HEK293T (cell line): ENCODE measurements at regions not wholly inside any gene's neighbourhood (a gene's known extent, or its start where the extent isn't known, plus 50 kb on each side); places are given as distances from the start of the nearest gene placed in this dataset.

ENCODE experiments used
- CTCF ChIA-PET: fragments of 350-600 bp; formaldehyde crosslinking; extraction: SDS; loops from one replicate; lab custom pipeline; 2021; ENCODE audit warnings: antibody characterized with exemption, inconsistent platforms; lab: Yijun Ruan, JAX
- POLR2A ChIA-PET: fragments of 350-600 bp; formaldehyde crosslinking; extraction: SDS; loops from one replicate; lab custom pipeline; 2020; ENCODE audit warnings: antibody characterized with exemption, inconsistent platforms; lab: Yijun Ruan, JAX
- DNase-seq: peaks from one replicate; pipeline ENCODE4 v3.0.0; 2012; ENCODE audit warnings: mixed read lengths; ENCODE audit errors: extremely low spot score
- ARNT ChIP-seq: fragments of 450-650 bp; IDR thresholded peaks from 2 replicates; pipeline ENCODE4 v1.6.1; 2017; ENCODE audit warnings: mild to moderate bottlenecking
- BHLHE40 ChIP-seq: fragments of 450-650 bp; IDR thresholded peaks from 2 replicates; pipeline ENCODE4 v1.6.1; 2016; ENCODE audit warnings: mild to moderate bottlenecking, moderate library complexity, borderline replicate concordance
- CTBP1 ChIP-seq: fragments of 450-650 bp; IDR thresholded peaks from 2 replicates; pipeline ENCODE4 v1.6.1; 2016; ENCODE audit warnings: borderline replicate concordance
- ELF4 ChIP-seq: fragments of 450-650 bp; IDR thresholded peaks from 2 replicates; pipeline ENCODE4 v1.6.1; 2017; ENCODE audit warnings: antibody characterized with exemption
- FOXA1 ChIP-seq: fragments of 450-650 bp; IDR thresholded peaks from 2 replicates; pipeline ENCODE4 v1.6.1; 2016; ENCODE audit warnings: mild to moderate bottlenecking
- FOXK2 ChIP-seq: fragments of 450-650 bp; IDR thresholded peaks from 2 replicates; pipeline ENCODE4 v1.6.1; 2016; ENCODE audit warnings: mild to moderate bottlenecking
- FOXM1 ChIP-seq: fragments of 450-650 bp; IDR thresholded peaks from 2 replicates; pipeline ENCODE4 v1.6.1; 2017; ENCODE audit warnings: mild to moderate bottlenecking, borderline replicate concordance
- HDGF ChIP-seq: fragments of 450-650 bp; IDR thresholded peaks from 2 replicates; pipeline ENCODE4 v1.6.1; 2017; ENCODE audit warnings: antibody characterized with exemption, borderline replicate concordance
- L3MBTL2 ChIP-seq: fragments of 450-650 bp; conservative IDR thresholded peaks from 2 replicates; pipeline ENCODE4 v1.6.1; 2016; ENCODE audit warnings: mild to moderate bottlenecking
- LEF1 ChIP-seq: fragments of 450-650 bp; IDR thresholded peaks from 2 replicates; pipeline ENCODE4 v1.6.1; 2017; ENCODE audit warnings: mild to moderate bottlenecking, borderline replicate concordance
- NFRKB ChIP-seq: fragments of 450-650 bp; IDR thresholded peaks from 2 replicates; pipeline ENCODE4 v1.6.1; 2016; ENCODE audit warnings: mild to moderate bottlenecking, moderate library complexity
- SP1 ChIP-seq: fragments of 450-650 bp; IDR thresholded peaks from 2 replicates; pipeline ENCODE4 v1.6.1; 2017
- SUZ12 ChIP-seq: fragments of 450-650 bp; IDR thresholded peaks from 2 replicates; pipeline ENCODE4 v1.6.1; 2016; ENCODE audit warnings: mild to moderate bottlenecking
- TARDBP ChIP-seq: fragments of 450-650 bp; IDR thresholded peaks from 2 replicates; pipeline ENCODE4 v1.6.1; 2016
- ZNF384 ChIP-seq: fragments of 450-650 bp; IDR thresholded peaks from 2 replicates; pipeline ENCODE4 v1.6.1; 2016
- TF ChIP-seq, protein P1 (sequence below): fragments of 450-650 bp; IDR thresholded peaks from 2 replicates; pipeline ENCODE4 v1.6.1; 2016

DNA sequence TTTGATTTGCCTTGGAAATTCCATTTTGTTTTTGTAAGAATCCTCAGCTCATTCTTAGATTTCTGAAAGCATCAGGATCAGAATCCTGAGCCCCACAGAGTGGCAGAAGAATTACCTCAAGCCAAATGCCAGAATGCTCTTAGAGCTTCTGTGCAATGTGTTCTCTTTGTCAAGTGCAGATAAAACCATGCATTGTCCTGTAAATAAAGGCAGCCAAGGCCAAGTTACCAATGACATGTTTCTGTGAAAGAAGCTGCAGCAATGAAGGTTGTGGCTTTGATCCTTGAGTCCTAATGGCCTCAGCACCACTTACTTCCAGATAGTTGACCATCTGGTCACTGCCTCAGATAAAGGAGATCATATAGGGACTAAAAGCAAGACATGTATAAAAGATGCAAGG lies 343.3 kb upstream of the AKR1E2 start:
- no peak for DNase-seq
- ChIA-PET CTCF (interaction anchor here (0.9 kb wide), 2 partner anchors 9 to 285 kb away, joined by 4 read pairs; no protein-coding TSS in a partner anchor), POLR2A (no interaction called here)
- TF ChIP-seq FOXM1, result no peak
- no peak for TF ChIP-seq SUZ12

GRCh38 chr10:4481192-4481591 lies 344.8 kb upstream of the AKR1E2 start:
- ChIA-PET CTCF (no interaction called here), POLR2A (no interaction called here)
- DNase-seq, result no peak
- no peak for TF ChIP-seq SUZ12
- no peak for TF ChIP-seq TARDBP
- TF ChIP-seq ZNF384, result no peak
- no peak for TF ChIP-seq SP1
- TF ChIP-seq, protein P1, sequence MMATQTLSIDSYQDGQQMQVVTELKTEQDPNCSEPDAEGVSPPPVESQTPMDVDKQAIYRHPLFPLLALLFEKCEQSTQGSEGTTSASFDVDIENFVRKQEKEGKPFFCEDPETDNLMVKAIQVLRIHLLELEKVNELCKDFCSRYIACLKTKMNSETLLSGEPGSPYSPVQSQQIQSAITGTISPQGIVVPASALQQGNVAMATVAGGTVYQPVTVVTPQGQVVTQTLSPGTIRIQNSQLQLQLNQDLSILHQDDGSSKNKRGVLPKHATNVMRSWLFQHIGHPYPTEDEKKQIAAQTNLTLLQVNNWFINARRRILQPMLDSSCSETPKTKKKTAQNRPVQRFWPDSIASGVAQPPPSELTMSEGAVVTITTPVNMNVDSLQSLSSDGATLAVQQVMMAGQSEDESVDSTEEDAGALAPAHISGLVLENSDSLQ, result no peak
- no peak for TF ChIP-seq CTBP1
- no peak for TF ChIP-seq FOXK2
- no peak for TF ChIP-seq ARNT
- TF ChIP-seq HDGF, result no peak
- no peak for TF ChIP-seq NFRKB
- no peak for TF ChIP-seq ELF4
- TF ChIP-seq BHLHE40, result no peak
- TF ChIP-seq FOXM1, result no peak

DNA sequence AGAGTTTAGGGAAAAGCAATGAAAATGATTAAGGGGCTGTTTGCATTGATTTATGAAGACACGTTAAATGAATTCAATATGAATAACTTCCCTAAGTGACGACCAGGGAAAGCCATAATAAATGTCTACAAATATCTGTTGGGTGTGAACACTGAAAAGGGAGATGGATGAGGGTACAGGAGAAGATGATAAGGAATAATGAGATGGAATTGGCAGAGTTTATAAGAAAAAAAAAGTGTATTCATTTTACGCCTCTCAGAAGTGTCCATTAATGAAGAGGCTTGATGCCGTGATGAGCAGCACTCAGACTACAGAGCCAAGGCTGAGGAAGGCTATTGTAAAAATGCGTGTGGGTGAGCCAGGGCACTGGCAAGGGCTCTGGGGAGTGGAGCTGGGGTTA lies 346.7 kb upstream of the AKR1E2 start:
- ChIA-PET CTCF (no interaction called here), POLR2A (no interaction called here)
- TF ChIP-seq FOXK2 (no peak), BHLHE40 (no peak), NFRKB (no peak), L3MBTL2 (no peak)
- no peak for DNase-seq

DNA sequence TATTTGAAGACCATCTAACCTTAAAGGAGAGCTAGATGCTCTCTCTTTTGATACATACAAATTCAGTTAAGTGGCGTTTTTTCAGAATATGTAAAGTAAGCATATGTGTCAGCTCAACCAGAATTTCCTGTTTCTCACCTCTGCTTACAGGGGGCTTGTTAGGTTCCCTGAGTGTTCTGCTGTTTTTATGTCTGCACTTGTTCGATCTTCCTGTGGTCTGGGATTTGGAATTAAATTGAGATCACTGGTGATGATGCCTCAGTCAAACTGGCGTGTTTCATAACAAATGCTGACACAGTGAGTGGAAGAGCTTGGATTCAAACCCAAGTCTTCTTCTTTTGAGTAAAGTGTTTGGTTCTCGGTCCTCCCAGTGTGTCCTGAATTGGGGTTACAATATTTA lies 348.3 kb upstream of the AKR1E2 start:
- POLR2A ChIA-PET, result no interaction called here
- no peak for DNase-seq
- TF ChIP-seq SP1 (no peak), BHLHE40 (no peak)
- CTCF ChIA-PET, result no interaction called here

DNA sequence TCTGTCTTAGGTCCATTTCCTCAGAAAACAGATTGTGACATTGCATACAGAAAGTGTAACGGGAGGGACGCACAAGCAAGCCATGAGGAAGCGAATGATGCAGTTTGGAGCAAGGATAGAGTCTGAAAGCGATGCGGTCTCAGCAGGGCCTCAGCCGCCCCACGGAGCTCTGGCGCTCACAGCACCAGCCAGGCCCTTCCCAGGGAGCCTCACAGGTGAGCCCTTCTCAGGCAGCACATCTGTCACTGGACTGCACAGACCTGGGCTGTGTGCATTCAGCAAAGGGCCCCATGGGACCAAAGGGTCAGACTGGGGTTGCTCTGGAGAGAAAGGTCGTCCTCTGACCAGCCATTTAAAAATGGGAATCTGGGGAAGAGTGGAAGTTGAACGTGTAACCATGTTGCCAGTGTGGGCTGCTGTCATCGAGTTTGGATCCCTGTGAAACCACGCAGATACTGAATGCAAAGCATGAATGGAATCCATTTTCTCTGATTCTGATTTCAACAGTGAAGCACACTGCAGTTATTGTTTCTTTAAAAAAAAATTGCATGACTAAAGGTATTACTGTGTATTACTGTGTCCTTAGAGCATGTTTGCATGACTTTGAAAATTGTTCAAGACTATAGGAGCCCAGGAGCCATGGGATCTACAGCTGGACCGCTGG lies 350.0 kb upstream of the AKR1E2 start:
- no peak for DNase-seq
- CTCF ChIA-PET, result interaction anchor here (0.7 kb wide), 1 partner anchor 208 kb away, joined by 3 read pairs; no protein-coding TSS in a partner anchor
- POLR2A ChIA-PET, result no interaction called here

GRCh38 chr10:4474829-4475228 lies 351.2 kb upstream of the AKR1E2 start:
- DNase-seq, result no peak
- CTCF ChIA-PET, result interaction anchor here (0.7 kb wide), 1 partner anchor 14 kb away, joined by 6 read pairs; no protein-coding TSS in a partner anchor
- POLR2A ChIA-PET, result no interaction called here
- TF ChIP-seq ZNF384, result no peak
- TF ChIP-seq HDGF, result no peak
- TF ChIP-seq NFRKB, result no peak
- TF ChIP-seq SUZ12, result no peak
- no peak for TF ChIP-seq SP1
- no peak for TF ChIP-seq BHLHE40
- no peak for TF ChIP-seq CTBP1
- TF ChIP-seq FOXK2, result no peak
- TF ChIP-seq L3MBTL2, result no peak
- TF ChIP-seq FOXM1, result no peak
- no peak for TF ChIP-seq TARDBP
- TF ChIP-seq ELF4, result no peak
- TF ChIP-seq ARNT, result no peak
- no peak for TF ChIP-seq LEF1

More for the DNA sequence above, 350.0 kb upstream of the AKR1E2 start:
- TF ChIP-seq, protein P1, result no peak
- no peak for TF ChIP-seq HDGF
- no peak for TF ChIP-seq FOXM1
- no peak for TF ChIP-seq SUZ12
- no peak for TF ChIP-seq SP1
- no peak for TF ChIP-seq ELF4
- no peak for TF ChIP-seq FOXK2

DNA sequence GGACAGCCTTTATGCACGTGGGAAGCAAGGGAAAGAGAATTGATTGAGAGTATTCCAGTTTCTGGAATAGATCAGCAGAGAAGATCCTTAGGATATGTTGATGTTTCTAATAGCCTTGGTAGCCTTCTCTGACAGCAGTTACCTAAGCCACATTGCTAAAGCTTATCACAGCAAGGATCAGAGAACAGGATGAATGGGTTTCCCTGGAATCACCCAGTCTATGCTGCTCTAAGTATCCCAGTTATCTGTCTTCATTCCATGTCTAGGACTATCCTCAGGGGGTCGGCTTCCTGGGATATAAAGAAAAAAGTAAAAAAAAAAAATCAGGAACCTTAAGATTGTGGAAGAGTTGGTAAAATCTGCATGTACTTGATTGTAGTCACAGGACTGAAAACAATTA lies 352.0 kb upstream of the AKR1E2 start:
- POLR2A ChIA-PET, result no interaction called here
- no peak for DNase-seq
- no peak for TF ChIP-seq L3MBTL2
- TF ChIP-seq FOXA1, result no peak
- CTCF ChIA-PET, result interaction anchor here (0.7 to 0.8 kb wide), 2 partner anchors 9 to 13 kb away, joined by 4 to 6 read pairs; no protein-coding TSS in a partner anchor

DNA sequence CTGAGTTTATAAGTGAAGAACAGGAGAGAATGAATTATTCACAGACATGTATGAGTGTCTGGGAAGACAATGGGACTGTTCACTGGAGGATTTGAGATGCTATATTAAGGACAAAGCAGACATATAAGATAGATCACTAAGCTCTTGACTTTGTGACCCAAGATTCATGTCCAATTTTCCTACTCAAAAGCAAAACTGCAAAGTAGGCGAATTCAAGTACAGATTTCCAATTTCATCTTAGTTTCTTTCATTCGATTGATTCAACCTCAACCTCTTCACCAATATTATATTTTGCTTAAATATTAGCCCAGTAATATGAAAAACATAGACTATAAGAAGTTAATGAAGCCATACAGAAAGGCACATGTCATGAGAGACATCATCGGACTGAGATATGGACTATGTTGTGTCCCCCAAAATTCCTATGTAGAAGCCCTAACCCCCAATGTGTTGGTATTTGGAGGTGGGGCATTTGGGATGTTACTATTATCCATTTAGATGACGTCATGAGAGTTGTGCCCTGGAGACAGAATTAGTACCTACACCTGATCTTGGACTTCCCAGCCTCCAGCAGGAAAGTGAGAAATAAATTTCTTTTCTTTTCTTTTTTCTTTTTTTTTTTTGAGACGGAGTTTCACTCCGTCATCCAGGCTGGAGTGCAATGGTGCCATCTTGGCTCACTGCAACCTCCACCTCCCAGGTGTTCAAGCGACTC lies 353.7 kb upstream of the AKR1E2 start:
- DNase-seq, result no peak
- CTCF ChIA-PET, result no interaction called here
- TF ChIP-seq HDGF (no peak), LEF1 (no peak), L3MBTL2 (no peak), SUZ12 (no peak), ELF4 (no peak), FOXK2 (no peak), ARNT (no peak)
- TF ChIP-seq, protein P1, result no peak
- POLR2A ChIA-PET, result no interaction called here
